Effector memory CD8-positive, alpha-beta T cell (primary cell): ENCODE measurements at regions not wholly inside any gene's neighbourhood (a gene's known extent, or its start where the extent isn't known, plus 50 kb on each side); places are given as distances from the start of the nearest gene placed in this dataset.

Experiments used
- ATAC-seq: fragments of 150-1000 bp; cut with Tn5 transposase; replicated peaks from 2 replicates; pipeline ENCODE4 v1.10.0; 2021; ENCODE audit warnings: mild to moderate bottlenecking, moderate library complexity
- DNase-seq, 3 experiments: peaks; one replicate each; pipeline ENCODE4 v3.0.0; 2021
- H3K27ac Mint-ChIP-seq, 2 donors: one replicate each; pipeline ENCODE4 v1.8.0; 2022; ENCODE audit warnings: mild to moderate bottlenecking in 2 of 2, mixed read lengths in 2 of 2, moderate library complexity in 2 of 2
- H3K27me3 Mint-ChIP-seq, 2 donors: one replicate each; pipeline ENCODE4 v1.8.0; 2022; ENCODE audit warnings: mixed read lengths in 2 of 2
- H3K36me3 Mint-ChIP-seq: one replicate; pipeline ENCODE4 v1.8.0; 2022; ENCODE audit warnings: mild to moderate bottlenecking, moderate library complexity, mixed read lengths; ENCODE audit not compliant: insufficient read depth
- H3K4me1 Mint-ChIP-seq, 2 donors: one replicate each; pipeline ENCODE4 v1.8.0; 2022; ENCODE audit warnings: low read depth in 2 of 2, mixed read lengths in 2 of 2
- H3K4me3 Mint-ChIP-seq, 2 donors: one replicate each; pipeline ENCODE4 v1.8.0; 2022; ENCODE audit warnings: mild to moderate bottlenecking in 2 of 2, mixed read lengths in 2 of 2, moderate library complexity in 2 of 2
- H3K9me3 Mint-ChIP-seq, 2 donors: one replicate each; pipeline ENCODE4 v1.8.0; 2022; ENCODE audit warnings: mixed read lengths in 2 of 2

DNA sequence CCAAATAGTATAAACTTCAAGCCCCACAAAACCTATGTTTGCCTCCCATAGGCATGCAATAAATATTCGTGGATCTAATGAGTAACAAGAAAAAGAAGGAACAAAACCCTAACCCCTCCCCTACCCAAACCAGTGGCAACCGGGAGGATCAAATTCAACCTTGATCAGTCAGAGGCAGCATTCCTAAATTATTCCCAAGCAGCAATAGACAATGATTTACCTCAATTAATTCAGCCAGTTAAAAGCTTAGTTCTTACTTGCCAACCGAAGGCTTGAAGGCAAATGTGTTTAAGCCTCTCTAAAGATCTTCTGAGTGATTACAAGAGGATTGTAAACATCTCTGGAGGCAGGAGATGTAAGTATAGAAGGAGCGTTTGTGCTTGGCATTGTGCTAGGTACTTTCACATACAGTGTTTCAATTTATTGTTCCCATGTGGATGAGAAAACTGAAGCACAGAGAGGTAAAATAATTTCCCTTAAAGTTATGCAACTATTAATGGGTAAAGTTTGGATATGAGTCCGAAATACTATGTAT lies 197.7 kb downstream of the MTX2 start:
- ATAC-seq (no peak), DNase-seq (no peak)
- Mint-ChIP-seq H3K27me3 (peaks cover 48 to 69% of the 10 kb centered on the region in 2 donors), H3K4me1 (no peaks in the 10 kb centered on the region), H3K4me3 (no peak overlapping the region), H3K9me3 (no peaks in the 10 kb centered on the region), H3K27ac (no peak overlapping the region), H3K36me3 (no peaks in the 10 kb centered on the region)

DNA sequence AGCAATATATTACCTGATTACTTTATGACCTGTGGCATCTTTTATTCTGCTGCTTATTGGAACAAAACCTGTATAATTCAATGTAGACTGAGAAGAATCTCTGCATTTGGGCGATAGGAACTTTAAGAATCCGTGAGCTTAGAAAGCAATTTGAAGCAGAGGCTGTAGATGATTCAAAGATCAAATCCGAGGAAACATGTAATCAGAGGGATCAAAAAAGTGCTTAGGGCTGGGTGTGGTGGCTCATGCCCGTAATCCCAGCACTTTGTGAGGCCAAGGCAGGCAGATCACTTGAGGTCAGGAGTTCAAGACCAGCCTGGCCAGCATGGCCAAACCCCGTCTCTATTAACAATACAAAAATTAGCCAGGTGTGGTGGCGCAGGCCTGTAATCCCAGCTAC lies 198.4 kb downstream of the MTX2 start:
- no peaks in the 10 kb centered on the region for H3K36me3 Mint-ChIP-seq
- peaks cover 43 to 62% of the 10 kb centered on the region in 2 donors for H3K27me3 Mint-ChIP-seq
- ATAC-seq (no peak), DNase-seq (no peak)
- H3K4me3 Mint-ChIP-seq = no peak overlapping the region
- H3K4me1 Mint-ChIP-seq = peaks cover 3% of the 10 kb centered on the region in 2 donors
- H3K27ac Mint-ChIP-seq = no peak overlapping the region
- H3K9me3 Mint-ChIP-seq = no peaks in the 10 kb centered on the region

DNA sequence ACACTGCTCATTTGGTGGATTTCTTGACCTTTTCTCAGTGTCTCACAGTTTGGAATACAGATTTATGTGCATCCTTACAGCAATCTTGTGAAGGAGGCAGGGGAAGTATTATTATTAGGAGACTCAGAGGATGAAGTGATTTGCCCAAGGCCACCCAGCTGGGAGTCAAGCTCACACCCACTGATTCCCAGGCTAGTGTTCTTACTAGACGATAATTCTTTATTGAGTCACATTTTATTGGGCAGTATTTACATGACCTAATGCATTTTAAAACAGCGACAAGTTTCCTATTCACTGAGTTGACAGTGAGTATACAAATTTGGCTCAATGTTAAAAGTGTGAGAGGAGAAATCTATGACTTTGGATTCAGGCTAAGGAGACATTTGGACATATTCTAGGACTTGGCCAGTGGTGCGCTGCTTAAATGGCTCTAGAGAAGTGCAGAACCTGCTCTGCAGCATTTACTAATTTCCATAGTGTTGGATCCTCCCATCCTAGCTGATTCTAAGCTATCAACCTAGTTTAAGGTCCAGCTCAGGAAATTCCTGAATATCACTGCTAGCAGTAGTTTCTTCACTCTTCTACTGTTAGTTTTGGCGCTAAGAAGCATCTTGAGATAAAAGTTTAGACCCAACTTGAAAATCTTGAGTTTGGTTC lies 199.3 kb downstream of the MTX2 start:
- Mint-ChIP-seq H3K36me3 (no peaks in the 10 kb centered on the region), H3K4me1 (peaks cover 8 to 10% of the 10 kb centered on the region in 2 donors), H3K27me3 (peaks cover 39 to 57% of the 10 kb centered on the region in 2 donors), H3K27ac (no peak overlapping the region), H3K9me3 (no peaks in the 10 kb centered on the region), H3K4me3 (no peak overlapping the region)
- no peak for ATAC-seq
- DNase-seq = no peak

DNA sequence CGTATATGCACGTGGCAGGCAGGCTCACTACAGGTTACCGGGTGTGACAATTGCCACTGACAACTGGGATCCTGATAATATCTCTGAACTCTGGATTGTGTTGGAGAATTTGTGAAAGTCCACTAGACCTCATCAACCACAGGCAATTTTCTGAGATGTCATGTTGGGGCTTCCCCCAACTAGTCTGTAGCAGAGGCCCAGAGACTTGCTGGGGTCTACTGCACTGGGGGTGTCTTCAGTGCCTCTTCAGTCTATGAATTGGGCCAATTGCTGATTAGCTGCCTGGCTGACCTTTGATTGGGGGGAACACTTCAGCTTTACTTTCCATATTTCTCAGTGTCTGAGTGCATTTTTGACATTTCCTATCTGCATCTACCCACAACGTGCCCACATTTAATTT lies 201.5 kb downstream of the MTX2 start:
- H3K27ac Mint-ChIP-seq = no peak overlapping the region
- ATAC-seq = no peak
- peaks cover 12% of the 10 kb centered on the region in 2 donors for H3K4me1 Mint-ChIP-seq
- H3K27me3 Mint-ChIP-seq = peaks cover 21 to 35% of the 10 kb centered on the region in 2 donors
- no peaks in the 10 kb centered on the region for H3K36me3 Mint-ChIP-seq
- H3K9me3 Mint-ChIP-seq = no peaks in the 10 kb centered on the region
- no peak overlapping the region for H3K4me3 Mint-ChIP-seq
- DNase-seq = no peak

DNA sequence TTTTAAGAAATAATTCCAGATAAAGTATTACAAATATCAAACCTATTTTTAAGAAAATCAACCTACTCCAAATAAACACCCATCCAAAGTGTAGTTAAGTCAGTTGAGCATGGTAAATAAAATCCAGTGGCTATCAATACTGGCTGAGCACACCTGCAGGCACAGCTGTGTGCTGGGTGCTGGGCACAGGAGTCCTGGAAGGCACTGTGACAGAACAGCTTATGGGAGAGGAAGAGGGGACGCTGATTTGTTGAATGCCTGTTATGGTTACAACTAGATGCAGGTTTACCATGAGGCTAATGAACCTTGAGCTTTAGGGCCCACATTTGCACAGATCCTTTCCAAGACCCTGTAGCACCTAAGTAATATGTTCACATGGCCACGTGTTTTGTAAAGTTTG lies 202.7 kb downstream of the MTX2 start:
- ATAC-seq = no peak
- peaks cover 12% of the 10 kb centered on the region in 2 donors for H3K4me1 Mint-ChIP-seq
- no peaks in the 10 kb centered on the region for H3K9me3 Mint-ChIP-seq
- DNase-seq = no peak
- H3K27me3 Mint-ChIP-seq = peaks cover 12 to 25% of the 10 kb centered on the region in 2 donors
- no peak overlapping the region for H3K4me3 Mint-ChIP-seq
- no peaks in the 10 kb centered on the region for H3K36me3 Mint-ChIP-seq
- no peak overlapping the region for H3K27ac Mint-ChIP-seq

DNA sequence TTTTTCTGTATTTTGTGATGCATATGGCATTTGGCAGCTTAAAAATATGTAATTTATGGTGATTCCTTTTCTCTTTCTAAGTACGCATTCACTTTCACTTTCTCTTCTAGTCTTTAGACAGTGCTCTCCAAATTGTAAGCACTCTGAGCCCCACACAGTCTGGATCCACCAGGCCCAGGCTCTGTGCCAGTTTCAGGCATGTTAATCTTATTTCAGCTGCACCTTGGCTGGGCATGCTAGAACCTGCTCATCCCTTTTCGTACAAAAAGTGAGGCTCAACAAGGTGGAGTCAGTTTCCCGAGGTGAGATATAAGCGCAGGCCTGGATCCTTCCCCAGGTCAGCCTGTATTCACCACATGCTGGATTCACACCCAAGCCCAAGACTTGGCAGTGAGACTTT lies 203.9 kb downstream of the MTX2 start:
- Mint-ChIP-seq H3K27ac (peak overlapping the region; percentile 38 to 71), H3K4me1 (peaks cover 12% of the 10 kb centered on the region in 2 donors), H3K4me3 (peak overlapping the region; percentile 53 to 55), H3K27me3 (peaks cover 12 to 14% of the 10 kb centered on the region in 2 donors), H3K36me3 (no peaks in the 10 kb centered on the region), H3K9me3 (no peaks in the 10 kb centered on the region)
- peak; percentile 51 for ATAC-seq
- no peak for DNase-seq

DNA sequence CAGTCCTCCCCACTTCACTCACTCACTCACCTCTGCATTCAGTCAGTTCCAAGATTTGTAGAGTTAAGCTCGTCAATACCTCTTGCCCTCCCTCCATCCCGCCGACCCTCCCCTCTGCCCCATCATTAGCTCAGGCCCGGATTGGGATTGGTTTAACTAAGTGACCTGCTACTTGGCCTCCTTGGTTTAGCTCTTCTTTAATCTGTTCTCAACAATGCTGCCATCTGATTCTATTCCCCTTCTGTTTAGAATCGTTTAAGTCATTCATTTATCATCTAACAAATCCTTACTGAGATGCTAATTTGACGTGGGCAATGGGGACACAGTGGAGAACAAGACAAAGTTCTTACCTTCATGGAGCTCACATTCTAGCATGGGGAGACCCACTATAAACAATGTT lies 204.6 kb downstream of the MTX2 start:
- DNase-seq = no peak
- H3K4me3 Mint-ChIP-seq = peak overlapping the region; percentile 53 to 55
- peaks cover 12% of the 10 kb centered on the region in 2 donors for H3K4me1 Mint-ChIP-seq
- no peak for ATAC-seq
- H3K27ac Mint-ChIP-seq = peak overlapping the region in 1 of 2 donors; percentile 71
- H3K27me3 Mint-ChIP-seq = peaks cover 9 to 12% of the 10 kb centered on the region in 2 donors
- no peaks in the 10 kb centered on the region for H3K9me3 Mint-ChIP-seq
- no peaks in the 10 kb centered on the region for H3K36me3 Mint-ChIP-seq

DNA sequence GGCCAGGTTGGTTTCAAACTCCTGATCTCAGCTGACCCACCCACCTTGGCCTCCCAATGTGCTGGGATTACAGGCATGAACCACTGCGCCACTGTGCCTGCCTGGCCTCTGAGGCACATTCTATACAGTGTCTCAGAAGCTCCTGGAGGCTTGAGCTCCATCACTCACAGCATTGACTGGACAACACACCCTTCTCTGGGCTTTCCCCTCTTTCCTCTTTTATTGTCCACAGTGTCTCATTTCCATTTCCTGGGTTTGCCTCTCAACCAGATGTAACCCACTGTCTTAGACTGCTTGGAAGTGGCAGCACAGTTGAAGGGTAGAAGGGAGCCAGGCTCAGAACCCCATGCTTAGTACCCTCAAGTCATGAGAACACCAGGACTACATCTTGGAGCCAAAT lies 208.1 kb downstream of the MTX2 start:
- no peaks in the 10 kb centered on the region for H3K9me3 Mint-ChIP-seq
- no peaks in the 10 kb centered on the region for H3K36me3 Mint-ChIP-seq
- H3K27ac Mint-ChIP-seq = no peak overlapping the region
- peaks cover 11% of the 10 kb centered on the region in 2 donors for H3K4me1 Mint-ChIP-seq
- ATAC-seq (no peak), DNase-seq (no peak)
- H3K4me3 Mint-ChIP-seq = no peak overlapping the region
- peaks cover 9 to 14% of the 10 kb centered on the region in 2 donors for H3K27me3 Mint-ChIP-seq

DNA sequence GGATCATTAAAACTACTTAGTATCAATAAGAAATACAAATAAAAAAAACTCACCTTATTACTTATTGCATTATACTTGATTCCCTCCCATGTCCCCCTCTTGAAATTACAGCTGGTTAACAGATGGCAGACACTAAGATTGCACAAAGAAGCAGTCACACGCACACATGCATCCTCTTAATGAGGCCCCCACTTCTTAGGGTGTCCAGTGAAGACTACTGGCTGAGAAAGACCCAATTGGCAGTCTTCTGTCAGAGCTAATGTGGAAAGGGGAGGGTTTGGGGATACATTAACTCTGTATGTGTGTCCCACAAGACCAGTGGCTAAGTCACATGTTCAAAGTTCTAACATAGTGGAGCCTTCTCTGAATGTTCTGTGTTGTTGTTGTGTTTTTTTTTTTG lies 210.7 kb downstream of the MTX2 start:
- Mint-ChIP-seq H3K9me3 (no peaks in the 10 kb centered on the region), H3K27ac (no peak overlapping the region), H3K36me3 (no peaks in the 10 kb centered on the region), H3K4me1 (no peaks in the 10 kb centered on the region), H3K27me3 (peaks cover 15 to 25% of the 10 kb centered on the region in 2 donors), H3K4me3 (no peak overlapping the region)
- DNase-seq = no peak
- no peak for ATAC-seq

DNA sequence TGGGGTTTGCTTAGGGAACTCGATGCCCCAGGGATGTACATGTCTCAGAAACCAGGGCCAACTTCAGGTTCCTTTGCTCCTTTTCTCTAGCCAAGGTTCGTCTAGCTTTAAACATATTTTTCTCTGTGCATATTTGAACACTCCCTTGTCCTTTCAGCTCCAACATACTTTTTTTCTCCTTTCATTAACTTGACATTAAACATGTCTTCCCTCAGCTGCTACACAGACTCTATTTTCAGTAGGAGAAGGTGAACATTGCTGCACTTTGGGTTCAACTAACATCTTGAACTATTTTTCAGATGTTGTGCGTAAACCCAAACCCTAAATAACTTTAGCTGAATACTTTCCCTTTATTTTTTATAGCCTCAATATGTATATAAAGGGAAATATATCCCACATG lies 212.9 kb downstream of the MTX2 start:
- no peaks in the 10 kb centered on the region for H3K36me3 Mint-ChIP-seq
- DNase-seq = no peak
- peaks cover 28 to 41% of the 10 kb centered on the region in 2 donors for H3K27me3 Mint-ChIP-seq
- H3K4me3 Mint-ChIP-seq = no peak overlapping the region
- no peaks in the 10 kb centered on the region for H3K4me1 Mint-ChIP-seq
- H3K27ac Mint-ChIP-seq = no peak overlapping the region
- no peak for ATAC-seq
- H3K9me3 Mint-ChIP-seq = no peaks in the 10 kb centered on the region

DNA sequence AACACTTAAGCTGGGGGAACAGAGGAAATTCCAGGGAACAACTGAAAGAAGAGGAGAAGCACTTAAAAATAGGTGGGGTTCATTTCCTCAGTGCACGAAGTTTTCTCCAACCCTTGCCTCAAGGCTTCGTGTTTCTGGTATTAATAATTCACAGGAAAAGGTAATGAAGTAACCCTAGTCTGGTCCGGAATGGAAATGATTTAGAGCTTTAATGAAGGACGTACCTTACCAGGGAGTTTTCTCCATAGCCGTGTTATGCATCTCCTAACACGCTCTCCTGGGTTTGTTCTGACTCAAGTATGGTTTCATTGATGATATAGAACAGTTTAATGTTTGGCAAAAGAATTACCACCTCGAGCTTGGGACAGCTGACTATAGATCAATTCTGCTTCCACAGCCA lies 214.2 kb downstream of the MTX2 start:
- ATAC-seq (no peak), DNase-seq (no peak)
- no peaks in the 10 kb centered on the region for H3K9me3 Mint-ChIP-seq
- no peaks in the 10 kb centered on the region for H3K4me1 Mint-ChIP-seq
- peaks cover 38 to 55% of the 10 kb centered on the region in 2 donors for H3K27me3 Mint-ChIP-seq
- H3K36me3 Mint-ChIP-seq = no peaks in the 10 kb centered on the region
- H3K4me3 Mint-ChIP-seq = no peak overlapping the region
- no peak overlapping the region for H3K27ac Mint-ChIP-seq

DNA sequence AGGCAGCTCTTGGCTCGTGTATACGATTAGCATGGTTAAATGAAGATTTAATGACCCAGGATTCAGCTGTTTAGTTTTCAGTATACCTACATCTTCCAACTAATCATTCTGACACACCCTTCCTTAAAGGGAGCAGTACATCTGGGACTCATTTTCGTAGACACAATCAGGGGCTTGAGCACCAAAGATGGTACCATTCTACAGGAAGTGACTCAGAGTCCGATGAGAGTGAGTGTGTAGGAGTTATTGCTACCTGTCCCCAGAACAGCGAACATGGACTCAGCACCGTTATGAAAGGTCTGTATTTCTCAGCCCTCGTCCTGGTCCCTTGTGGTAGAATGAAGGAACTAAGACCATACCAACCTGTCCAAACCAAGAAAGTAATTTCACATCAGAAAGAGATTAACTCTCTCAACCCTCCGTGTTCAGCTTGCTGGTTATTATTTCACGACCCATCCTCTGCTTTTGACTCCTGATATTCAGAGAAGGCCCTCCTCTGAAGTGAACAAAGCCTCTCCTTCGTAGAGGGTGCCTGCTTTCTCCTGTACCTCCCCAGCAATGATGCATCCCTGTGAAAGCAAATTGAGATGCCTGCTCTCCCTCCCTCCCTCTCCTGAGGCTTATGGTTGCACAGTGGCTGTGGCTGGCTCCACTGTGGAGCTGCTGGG lies 214.8 kb downstream of the MTX2 start:
- Mint-ChIP-seq H3K4me3 (no peak overlapping the region), H3K36me3 (no peaks in the 10 kb centered on the region), H3K9me3 (no peaks in the 10 kb centered on the region), H3K4me1 (no peaks in the 10 kb centered on the region), H3K27me3 (peaks cover 38 to 59% of the 10 kb centered on the region in 2 donors), H3K27ac (no peak overlapping the region)
- ATAC-seq (no peak), DNase-seq (no peak)

DNA sequence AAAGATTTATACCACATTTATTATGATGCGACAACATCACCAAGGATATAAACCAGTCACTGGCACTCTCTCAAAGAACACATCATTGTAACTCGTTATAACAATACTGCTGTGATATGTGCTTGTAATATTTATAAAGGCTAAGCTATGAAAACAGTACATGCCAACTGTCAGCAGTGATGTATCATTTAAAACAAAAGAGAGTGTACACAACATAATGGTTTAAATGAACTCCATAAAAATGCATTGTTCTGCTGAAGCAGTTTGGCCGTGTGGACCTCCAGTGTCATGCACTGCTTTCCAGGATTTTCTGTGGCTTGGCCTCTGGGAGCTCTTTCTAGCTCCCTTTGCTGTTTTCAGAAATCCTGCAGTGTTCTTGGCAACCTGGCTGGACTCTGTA lies 215.6 kb downstream of the MTX2 start:
- Mint-ChIP-seq H3K4me1 (no peaks in the 10 kb centered on the region), H3K36me3 (no peaks in the 10 kb centered on the region), H3K27ac (no peak overlapping the region), H3K4me3 (no peak overlapping the region), H3K27me3 (peaks cover 38 to 59% of the 10 kb centered on the region in 2 donors), H3K9me3 (no peaks in the 10 kb centered on the region)
- no peak for ATAC-seq
- no peak for DNase-seq

DNA sequence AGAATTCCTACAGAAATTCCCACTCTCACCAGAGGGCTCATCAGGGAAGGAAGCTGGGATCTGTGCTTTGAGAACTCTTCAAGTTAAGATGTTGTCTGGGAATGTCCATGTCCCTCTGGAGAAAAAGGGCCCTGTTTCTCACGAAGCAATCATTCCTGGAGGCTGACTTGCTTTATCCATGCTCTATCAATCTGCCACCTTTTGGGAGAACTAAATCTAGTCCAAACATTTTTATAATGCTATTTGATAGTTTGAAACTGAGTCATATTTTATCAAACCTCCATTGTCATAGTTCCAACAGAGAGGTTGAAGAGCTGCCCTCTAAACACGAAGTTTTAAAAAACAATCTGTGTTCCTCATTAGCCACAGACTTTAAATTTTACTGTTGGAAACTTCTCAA lies 219.2 kb downstream of the MTX2 start:
- Mint-ChIP-seq H3K27ac (no peak overlapping the region), H3K36me3 (no peaks in the 10 kb centered on the region), H3K4me3 (no peak overlapping the region), H3K27me3 (peaks cover 23 to 34% of the 10 kb centered on the region in 2 donors), H3K4me1 (peaks cover 3 to 8% of the 10 kb centered on the region in 2 donors), H3K9me3 (no peaks in the 10 kb centered on the region)
- DNase-seq (no peak), ATAC-seq (no peak)
